ENCODE measurements at regions not wholly inside any gene's neighbourhood (a gene's known extent, or its start where the extent isn't known, plus 50 kb on each side); places are given as distances from the start of the nearest gene placed in this dataset.

GRCh38 chrX:122219735-122220134 is 964.3 kb upstream of the GRIA3 start:
- TF ChIP-seq, protein P1, sequence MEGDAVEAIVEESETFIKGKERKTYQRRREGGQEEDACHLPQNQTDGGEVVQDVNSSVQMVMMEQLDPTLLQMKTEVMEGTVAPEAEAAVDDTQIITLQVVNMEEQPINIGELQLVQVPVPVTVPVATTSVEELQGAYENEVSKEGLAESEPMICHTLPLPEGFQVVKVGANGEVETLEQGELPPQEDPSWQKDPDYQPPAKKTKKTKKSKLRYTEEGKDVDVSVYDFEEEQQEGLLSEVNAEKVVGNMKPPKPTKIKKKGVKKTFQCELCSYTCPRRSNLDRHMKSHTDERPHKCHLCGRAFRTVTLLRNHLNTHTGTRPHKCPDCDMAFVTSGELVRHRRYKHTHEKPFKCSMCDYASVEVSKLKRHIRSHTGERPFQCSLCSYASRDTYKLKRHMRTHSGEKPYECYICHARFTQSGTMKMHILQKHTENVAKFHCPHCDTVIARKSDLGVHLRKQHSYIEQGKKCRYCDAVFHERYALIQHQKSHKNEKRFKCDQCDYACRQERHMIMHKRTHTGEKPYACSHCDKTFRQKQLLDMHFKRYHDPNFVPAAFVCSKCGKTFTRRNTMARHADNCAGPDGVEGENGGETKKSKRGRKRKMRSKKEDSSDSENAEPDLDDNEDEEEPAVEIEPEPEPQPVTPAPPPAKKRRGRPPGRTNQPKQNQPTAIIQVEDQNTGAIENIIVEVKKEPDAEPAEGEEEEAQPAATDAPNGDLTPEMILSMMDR (optimal IDR thresholded peaks at IDR 0.05 in 1 of 3, IDR thresholded peaks at IDR 0.05 in 1 of 3, conservative IDR thresholded peaks at IDR 0.05 in 1 of 3; ENCODE audit: extremely low read depth in 1 of 3, insufficient read depth in 2 of 3, low read length in 3 of 3), result no peak
- no peak for TF ChIP-seq EZH2 (IDR thresholded peaks at IDR 0.05; ENCODE audit: low read length)

Data from keratinocyte (primary cell).